ENCODE measurements at regions not wholly inside any gene's neighbourhood (a gene's known extent, or its start where the extent isn't known, plus 50 kb on each side); places are given as distances from the start of the nearest gene placed in this dataset.

- no peak for TF ChIP-seq USF2 (CRISPR knock-in tag; IDR thresholded peaks at IDR 0.05)
- no peak for TF ChIP-seq ZNF121 (CRISPR knock-in tag; IDR thresholded peaks at IDR 0.05)
- TF ChIP-seq, protein P1, sequence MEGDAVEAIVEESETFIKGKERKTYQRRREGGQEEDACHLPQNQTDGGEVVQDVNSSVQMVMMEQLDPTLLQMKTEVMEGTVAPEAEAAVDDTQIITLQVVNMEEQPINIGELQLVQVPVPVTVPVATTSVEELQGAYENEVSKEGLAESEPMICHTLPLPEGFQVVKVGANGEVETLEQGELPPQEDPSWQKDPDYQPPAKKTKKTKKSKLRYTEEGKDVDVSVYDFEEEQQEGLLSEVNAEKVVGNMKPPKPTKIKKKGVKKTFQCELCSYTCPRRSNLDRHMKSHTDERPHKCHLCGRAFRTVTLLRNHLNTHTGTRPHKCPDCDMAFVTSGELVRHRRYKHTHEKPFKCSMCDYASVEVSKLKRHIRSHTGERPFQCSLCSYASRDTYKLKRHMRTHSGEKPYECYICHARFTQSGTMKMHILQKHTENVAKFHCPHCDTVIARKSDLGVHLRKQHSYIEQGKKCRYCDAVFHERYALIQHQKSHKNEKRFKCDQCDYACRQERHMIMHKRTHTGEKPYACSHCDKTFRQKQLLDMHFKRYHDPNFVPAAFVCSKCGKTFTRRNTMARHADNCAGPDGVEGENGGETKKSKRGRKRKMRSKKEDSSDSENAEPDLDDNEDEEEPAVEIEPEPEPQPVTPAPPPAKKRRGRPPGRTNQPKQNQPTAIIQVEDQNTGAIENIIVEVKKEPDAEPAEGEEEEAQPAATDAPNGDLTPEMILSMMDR (IDR thresholded peaks at IDR 0.05) = no peak
- TF ChIP-seq NFATC4 (CRISPR knock-in tag; IDR thresholded peaks at IDR 0.05) = no peak
- TF ChIP-seq E2F4 (CRISPR knock-in tag; IDR thresholded peaks at IDR 0.05; ENCODE audit: borderline replicate concordance, low read depth) = no peak
- TF ChIP-seq, protein P2, sequence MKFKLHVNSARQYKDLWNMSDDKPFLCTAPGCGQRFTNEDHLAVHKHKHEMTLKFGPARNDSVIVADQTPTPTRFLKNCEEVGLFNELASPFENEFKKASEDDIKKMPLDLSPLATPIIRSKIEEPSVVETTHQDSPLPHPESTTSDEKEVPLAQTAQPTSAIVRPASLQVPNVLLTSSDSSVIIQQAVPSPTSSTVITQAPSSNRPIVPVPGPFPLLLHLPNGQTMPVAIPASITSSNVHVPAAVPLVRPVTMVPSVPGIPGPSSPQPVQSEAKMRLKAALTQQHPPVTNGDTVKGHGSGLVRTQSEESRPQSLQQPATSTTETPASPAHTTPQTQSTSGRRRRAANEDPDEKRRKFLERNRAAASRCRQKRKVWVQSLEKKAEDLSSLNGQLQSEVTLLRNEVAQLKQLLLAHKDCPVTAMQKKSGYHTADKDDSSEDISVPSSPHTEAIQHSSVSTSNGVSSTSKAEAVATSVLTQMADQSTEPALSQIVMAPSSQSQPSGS (CRISPR knock-in tag; IDR thresholded peaks at IDR 0.05; ENCODE audit: borderline replicate concordance, low read depth) = no peak
Measured at GRCh38 chr18:51711298-51711889, 513.9 kb upstream of the MEX3C start.
